Peyer's patch (tissue), 4 donors: ENCODE measurements at regions not wholly inside any gene's neighbourhood (a gene's known extent, or its start where the extent isn't known, plus 50 kb on each side); places are given as distances from the start of the nearest gene placed in this dataset.

Experiments
- CTCF ChIP-seq, 6 experiments: fragments of 450-650 bp in 4 of 6; fragments of 200-600 bp in 2 of 6; sonication (generic) in 1 of 6; IDR thresholded peaks; one replicate each; pipeline ENCODE4 v1.5.1; 2017 to 2019; ENCODE audit warnings: antibody characterized with exemption in 6 of 6, mild to moderate bottlenecking in 3 of 6, moderate library complexity in 1 of 6
- POLR2A ChIP-seq, 2 donors: fragments of 450-650 bp; IDR thresholded peaks; one replicate each; pipeline ENCODE4 v1.5.1; 2017; ENCODE audit warnings: antibody characterized with exemption in 2 of 2, mild to moderate bottlenecking in 2 of 2, moderate library complexity in 2 of 2

GRCh38 chr9:90953200-90953599 is 151.6 kb downstream of the SYK start:
- TF ChIP-seq CTCF (IDR thresholded peaks at IDR 0.05) (no peak), POLR2A (IDR thresholded peaks at IDR 0.05) (no peak)
